Neural progenitor cell (in vitro differentiated cells): ENCODE measurements at regions not wholly inside any gene's neighbourhood (a gene's known extent, or its start where the extent isn't known, plus 50 kb on each side); places are given as distances from the start of the nearest gene placed in this dataset.

Experiments used
- CTCF ChIP-seq: fragments of 200-600 bp; sonication (generic); IDR thresholded peaks from 2 replicates; pipeline ENCODE4 v1.5.1; 2017; ENCODE audit warnings: antibody characterized with exemption, mild to moderate bottlenecking
- EZH2 ChIP-seq: fragments of 200-600 bp; sonication (generic); IDR thresholded peaks from 2 replicates; pipeline ENCODE4 v1.6.1; 2017; ENCODE audit warnings: antibody characterized with exemption, mild to moderate bottlenecking, moderate library complexity
- EZH2phosphoT487 ChIP-seq: fragments of 200-600 bp; sonication (generic); IDR thresholded peaks from 2 replicates; pipeline ENCODE4 v1.6.1; 2017; ENCODE audit warnings: antibody characterized with exemption

- TF ChIP-seq CTCF = no peak
- TF ChIP-seq EZH2 = no peak
- no peak for TF ChIP-seq EZH2phosphoT487
These were observed 99.7 kb upstream of the ZEB1 start for GRCh38 chr10:31219306-31219705.
